ENCODE measurements at regions not wholly inside any gene's neighbourhood (a gene's known extent, or its start where the extent isn't known, plus 50 kb on each side); places are given as distances from the start of the nearest gene placed in this dataset.

GRCh38 chr19:30309905-30310601 is 62.1 kb upstream of the ZNF536 start:
- TF ChIP-seq, protein P1, sequence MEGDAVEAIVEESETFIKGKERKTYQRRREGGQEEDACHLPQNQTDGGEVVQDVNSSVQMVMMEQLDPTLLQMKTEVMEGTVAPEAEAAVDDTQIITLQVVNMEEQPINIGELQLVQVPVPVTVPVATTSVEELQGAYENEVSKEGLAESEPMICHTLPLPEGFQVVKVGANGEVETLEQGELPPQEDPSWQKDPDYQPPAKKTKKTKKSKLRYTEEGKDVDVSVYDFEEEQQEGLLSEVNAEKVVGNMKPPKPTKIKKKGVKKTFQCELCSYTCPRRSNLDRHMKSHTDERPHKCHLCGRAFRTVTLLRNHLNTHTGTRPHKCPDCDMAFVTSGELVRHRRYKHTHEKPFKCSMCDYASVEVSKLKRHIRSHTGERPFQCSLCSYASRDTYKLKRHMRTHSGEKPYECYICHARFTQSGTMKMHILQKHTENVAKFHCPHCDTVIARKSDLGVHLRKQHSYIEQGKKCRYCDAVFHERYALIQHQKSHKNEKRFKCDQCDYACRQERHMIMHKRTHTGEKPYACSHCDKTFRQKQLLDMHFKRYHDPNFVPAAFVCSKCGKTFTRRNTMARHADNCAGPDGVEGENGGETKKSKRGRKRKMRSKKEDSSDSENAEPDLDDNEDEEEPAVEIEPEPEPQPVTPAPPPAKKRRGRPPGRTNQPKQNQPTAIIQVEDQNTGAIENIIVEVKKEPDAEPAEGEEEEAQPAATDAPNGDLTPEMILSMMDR (IDR thresholded peaks at IDR 0.05) = no peak

DNA sequence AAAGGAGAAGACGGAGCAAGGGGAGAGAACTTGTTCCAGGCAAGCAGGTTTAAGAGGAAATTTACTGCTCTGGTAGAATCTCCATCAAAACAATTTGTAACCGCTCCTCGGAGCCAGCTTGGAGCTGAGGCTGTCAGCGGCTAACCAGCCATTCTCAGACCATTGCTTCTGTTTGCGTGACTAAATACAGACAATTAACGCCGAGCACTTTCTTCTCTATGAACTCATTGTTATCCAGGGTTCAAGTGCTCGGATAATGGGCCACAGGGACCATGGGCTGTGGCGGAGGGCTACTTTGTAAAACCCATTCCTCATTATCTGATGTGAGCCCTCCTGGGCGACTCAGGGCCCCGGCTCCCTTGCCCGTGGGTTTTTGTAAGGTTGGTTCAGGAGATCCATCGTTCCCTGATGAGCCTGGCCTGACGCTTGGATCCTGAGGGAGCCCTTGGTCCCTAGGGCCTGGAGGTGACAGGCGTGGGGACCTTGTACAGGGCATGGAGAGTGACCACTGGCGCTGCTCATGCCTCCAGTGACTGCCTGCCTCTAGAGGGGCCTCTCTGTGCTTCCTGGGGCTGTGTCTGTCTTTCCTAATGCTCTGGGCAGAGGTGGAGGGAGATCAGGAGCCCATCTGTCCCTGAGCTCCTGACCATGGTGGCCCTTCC is 61.5 kb upstream of the ZNF536 start:
- DNase-seq (ENCODE audit: low spot score) (no peak), ATAC-seq (ENCODE audit: insufficient number of reproducible peaks, low FRiP score, low read depth) (no peak)
- TF ChIP-seq, protein P1 (IDR thresholded peaks at IDR 0.05) = no peak
- Histone ChIP-seq H3K4me1 (ENCODE audit: control insufficient read depth in 1 of 2, low read depth in 2 of 2) (no peaks in the 10 kb centered on the region), H3K36me3 (no peaks in the 10 kb centered on the region), H3K27ac (no peak overlapping the region), H3K9me3 (no peaks in the 10 kb centered on the region), H3K27me3 (replicated peaks; ENCODE audit: insufficient read depth) (no peaks in the 10 kb centered on the region), H3K4me3 (no peak overlapping the region)

More at GRCh38 chr19:30309905-30310601, 62.1 kb upstream of the ZNF536 start:
- Histone ChIP-seq H3K9me3 (no peaks in the 10 kb centered on the region), H3K27ac (no peak overlapping the region), H3K4me1 (ENCODE audit: control insufficient read depth in 1 of 2, low read depth in 2 of 2) (no peaks in the 10 kb centered on the region), H3K36me3 (no peaks in the 10 kb centered on the region), H3K4me3 (no peak overlapping the region), H3K27me3 (replicated peaks; ENCODE audit: insufficient read depth) (no peaks in the 10 kb centered on the region)
- ATAC-seq (ENCODE audit: insufficient number of reproducible peaks, low FRiP score, low read depth) (no peak), DNase-seq (ENCODE audit: low spot score) (no peak)

GRCh38 chr19:30311911-30312310 is 60.3 kb upstream of the ZNF536 start:
- no peak overlapping the region for H3K27ac ChIP-seq
- no peak overlapping the region for H3K4me3 ChIP-seq
- H3K36me3 ChIP-seq = no peaks in the 10 kb centered on the region
- no peaks in the 10 kb centered on the region for H3K4me1 ChIP-seq (ENCODE audit: control insufficient read depth in 1 of 2, low read depth in 2 of 2)
- TF ChIP-seq, protein P1 (IDR thresholded peaks at IDR 0.05) = no peak
- DNase-seq (ENCODE audit: low spot score) (no peak), ATAC-seq (ENCODE audit: insufficient number of reproducible peaks, low FRiP score, low read depth) (no peak)
- H3K9me3 ChIP-seq = no peaks in the 10 kb centered on the region
- no peaks in the 10 kb centered on the region for H3K27me3 ChIP-seq (replicated peaks; ENCODE audit: insufficient read depth)

GRCh38 chr19:30312582-30313352 is 59.4 kb upstream of the ZNF536 start:
- TF ChIP-seq, protein P1 (IDR thresholded peaks at IDR 0.05) = no peak
- no peak overlapping the region for H3K4me3 ChIP-seq
- ATAC-seq (ENCODE audit: insufficient number of reproducible peaks, low FRiP score, low read depth) (no peak), DNase-seq (ENCODE audit: low spot score) (no peak)
- no peaks in the 10 kb centered on the region for H3K27me3 ChIP-seq (replicated peaks; ENCODE audit: insufficient read depth)
- no peaks in the 10 kb centered on the region for H3K4me1 ChIP-seq (ENCODE audit: control insufficient read depth in 1 of 2, low read depth in 2 of 2)
- H3K9me3 ChIP-seq = no peaks in the 10 kb centered on the region
- no peaks in the 10 kb centered on the region for H3K36me3 ChIP-seq
- H3K27ac ChIP-seq = no peak overlapping the region

GRCh38 chr19:30313353-30313750 is 58.8 kb upstream of the ZNF536 start:
- DNase-seq (ENCODE audit: low spot score) = no peak
- Histone ChIP-seq H3K27me3 (replicated peaks; ENCODE audit: insufficient read depth) (no peaks in the 10 kb centered on the region), H3K4me1 (ENCODE audit: control insufficient read depth in 1 of 2, low read depth in 2 of 2) (no peaks in the 10 kb centered on the region), H3K9me3 (no peaks in the 10 kb centered on the region), H3K27ac (no peak overlapping the region), H3K36me3 (no peaks in the 10 kb centered on the region), H3K4me3 (no peak overlapping the region)
- TF ChIP-seq, protein P1 (IDR thresholded peaks at IDR 0.05) = no peak
- ATAC-seq (ENCODE audit: insufficient number of reproducible peaks, low FRiP score, low read depth) = no peak

Measured in thoracic aorta (tissue), 2 donors.